ENCODE measurements at regions not wholly inside any gene's neighbourhood (a gene's known extent, or its start where the extent isn't known, plus 50 kb on each side); places are given as distances from the start of the nearest gene placed in this dataset.

GRCh38 chr12:113697104-113697503 lies 225.4 kb upstream of the LHX5 start:
- ATAC-seq (no peak), DNase-seq (no peak)
- intact Hi-C loops (cut with DNase I) = no loop called here

DNA sequence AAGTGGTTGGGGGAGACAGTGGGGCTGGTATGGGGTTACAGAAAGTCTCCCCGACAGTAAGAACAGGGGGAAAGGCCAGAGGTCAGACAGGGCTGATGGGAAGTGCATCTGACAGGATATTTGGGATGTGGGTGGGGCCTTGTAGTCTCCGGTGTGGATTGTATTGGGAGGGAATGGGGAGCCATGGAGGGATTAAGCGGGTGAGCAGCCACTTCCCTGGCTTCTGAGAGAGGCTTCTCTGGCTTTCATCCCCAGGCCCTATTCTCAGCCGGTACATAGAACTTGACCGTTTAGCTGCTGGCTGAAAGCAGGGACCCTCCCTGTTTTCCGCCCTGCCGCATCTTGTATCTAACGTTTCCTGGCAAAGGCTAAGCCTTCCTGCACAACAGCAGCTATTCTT lies 222.0 kb upstream of the LHX5 start:
- no peak for DNase-seq
- intact Hi-C loops (cut with DNase I) = no loop called here
- no peak for ATAC-seq

DNA sequence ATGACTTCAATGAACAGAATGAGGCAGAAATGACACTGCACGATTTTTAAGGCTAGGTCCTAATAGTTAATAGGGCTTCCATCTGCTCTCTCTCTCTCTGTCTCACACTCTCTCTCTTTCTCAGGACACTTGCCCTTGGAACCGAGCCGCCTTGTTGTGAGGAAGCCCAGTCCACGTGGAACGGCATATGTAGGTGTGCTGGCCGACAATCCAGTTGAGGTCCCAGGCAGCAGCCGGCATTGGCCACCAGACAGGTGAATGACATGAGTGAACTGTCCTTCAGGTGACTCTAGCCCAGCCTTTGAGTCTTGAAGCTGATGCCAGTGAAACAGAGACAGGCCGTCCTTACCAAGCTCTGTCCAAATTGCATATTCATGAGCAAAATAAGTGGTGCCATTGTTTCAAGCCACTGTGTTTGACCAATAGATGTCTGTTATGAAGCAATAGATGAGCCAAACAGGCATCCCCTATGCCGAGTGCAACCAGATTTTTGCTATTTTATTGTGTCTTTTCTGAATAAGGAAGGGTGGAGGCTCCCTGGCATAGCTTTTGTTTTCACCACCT lies 217.5 kb upstream of the LHX5 start:
- intact Hi-C loops (cut with DNase I) = no loop called here
- DNase-seq = no peak
- ATAC-seq = no peak

GRCh38 chr12:113688313-113688712 lies 216.6 kb upstream of the LHX5 start:
- intact Hi-C loops (cut with DNase I) = no loop called here
- ATAC-seq = no peak

GRCh38 chr12:113684908-113685782 lies 213.5 kb upstream of the LHX5 start:
- no peak for DNase-seq
- intact Hi-C loops (cut with DNase I) = no loop called here

More at GRCh38 chr12:113688313-113688712, 216.6 kb upstream of the LHX5 start:
- no peak for DNase-seq

GRCh38 chr12:113684053-113684907 lies 212.6 kb upstream of the LHX5 start:
- no peak for DNase-seq
- intact Hi-C loops (cut with DNase I) = no loop called here

More at GRCh38 chr12:113684908-113685782, 213.5 kb upstream of the LHX5 start:
- ATAC-seq = no peak

GRCh38 chr12:113683574-113683973 lies 211.9 kb upstream of the LHX5 start:
- ATAC-seq (no peak), DNase-seq (no peak)
- intact Hi-C loops (cut with DNase I) = no loop called here

More at GRCh38 chr12:113684053-113684907, 212.6 kb upstream of the LHX5 start:
- no peak for ATAC-seq

- no peak for DNase-seq
- intact Hi-C loops (cut with DNase I) = no loop called here
- no peak for ATAC-seq
Observed at GRCh38 chr12:113680868-113681267, 209.2 kb upstream of the LHX5 start.

- DNase-seq = no peak
- intact Hi-C loops (cut with DNase I) = no loop called here
- ATAC-seq = no peak
Observed at GRCh38 chr12:113678223-113679119, 206.8 kb upstream of the LHX5 start.

GRCh38 chr12:113676547-113676946 lies 204.9 kb upstream of the LHX5 start:
- intact Hi-C loops (cut with DNase I) = no loop called here
- ATAC-seq = no peak
- no peak for DNase-seq

DNA sequence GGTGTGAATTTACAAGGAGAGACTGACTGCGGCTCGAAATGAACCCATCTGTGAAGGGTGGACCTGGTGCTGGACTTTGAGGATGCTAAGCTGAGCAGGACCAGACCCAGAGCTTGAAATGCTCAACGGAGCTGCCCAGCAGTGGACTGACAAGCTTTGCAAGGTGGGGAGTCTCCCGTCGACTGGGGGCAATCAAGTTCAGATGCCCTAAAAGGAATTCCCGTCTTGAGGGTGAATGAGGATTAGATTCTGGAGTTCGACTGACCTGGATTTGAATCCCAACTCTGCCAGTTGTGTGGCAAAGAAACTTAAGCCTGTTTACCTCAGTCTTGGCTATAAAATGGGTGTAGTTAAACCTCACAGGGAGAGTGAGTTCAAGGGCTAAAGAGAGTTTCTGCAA lies 204.4 kb upstream of the LHX5 start:
- no peak for ATAC-seq

GRCh38 chr12:113674996-113675395 lies 203.3 kb upstream of the LHX5 start:
- no peak for ATAC-seq
- DNase-seq = no peak
- intact Hi-C loops (cut with DNase I) = no loop called here

More for the DNA sequence above, 204.4 kb upstream of the LHX5 start:
- DNase-seq = no peak
- intact Hi-C loops (cut with DNase I) = no loop called here

GRCh38 chr12:113674302-113674701 lies 202.6 kb upstream of the LHX5 start:
- intact Hi-C loops (cut with DNase I) = no loop called here
- ATAC-seq (no peak), DNase-seq (no peak)

GRCh38 chr12:113673458-113674238 lies 202.0 kb upstream of the LHX5 start:
- intact Hi-C loops (cut with DNase I) = no loop called here
- no peak for DNase-seq
- no peak for ATAC-seq

DNA sequence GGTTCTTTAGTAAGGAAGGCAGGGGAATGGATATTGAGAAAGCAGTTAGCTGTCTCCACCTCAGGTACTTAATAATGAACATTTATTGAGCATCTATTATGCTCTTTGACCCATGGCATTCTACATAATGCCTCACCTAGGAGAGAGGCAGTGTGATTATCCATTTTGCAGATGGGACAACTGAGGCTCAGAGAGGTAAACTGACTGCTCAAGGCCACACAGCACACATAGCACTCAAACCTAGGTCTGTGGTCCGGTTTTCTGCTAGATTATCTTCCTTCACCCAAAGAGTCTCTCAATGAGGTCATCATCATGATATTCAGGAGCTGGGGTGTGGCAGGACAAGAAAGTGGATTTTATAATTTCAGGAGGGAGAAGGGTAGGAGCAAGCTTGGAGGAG lies 199.1 kb upstream of the LHX5 start:
- DNase-seq = no peak

GRCh38 chr12:113667676-113668356 lies 196.1 kb upstream of the LHX5 start:
- intact Hi-C loops (cut with DNase I) = no loop called here
- DNase-seq (no peak), ATAC-seq (no peak)

More for the DNA sequence above, 199.1 kb upstream of the LHX5 start:
- intact Hi-C loops (cut with DNase I) = no loop called here
- ATAC-seq = no peak

DNA sequence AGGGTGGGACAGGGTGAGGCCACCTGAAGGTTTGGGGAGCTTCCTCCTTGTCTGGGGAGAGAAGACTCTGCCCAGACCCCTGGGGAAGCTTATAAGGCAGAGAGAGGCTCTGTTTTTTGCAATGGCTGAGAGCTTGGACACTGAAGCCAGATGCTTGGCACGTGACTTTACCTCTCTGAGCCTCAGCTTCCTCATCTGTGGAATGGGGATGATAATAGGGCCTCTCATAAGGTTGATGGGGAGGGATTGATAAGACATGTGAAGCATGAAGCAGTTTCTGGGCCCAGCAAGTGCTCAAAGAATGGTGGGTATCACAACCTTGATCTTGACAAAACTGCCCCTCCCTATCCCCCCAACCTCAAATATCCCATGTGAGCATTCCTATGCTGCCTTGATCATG lies 195.4 kb upstream of the LHX5 start:
- ATAC-seq = no peak
- intact Hi-C loops (cut with DNase I) = no loop called here
- no peak for DNase-seq

- no peak for DNase-seq
- intact Hi-C loops (cut with DNase I) = no loop called here
- ATAC-seq = no peak
Observed at GRCh38 chr12:113666223-113666622, 194.6 kb upstream of the LHX5 start.

Measured in left cardiac atrium (tissue), 4 donors.